Astrocyte of the hippocampus (primary cell): ENCODE measurements at regions not wholly inside any gene's neighbourhood (a gene's known extent, or its start where the extent isn't known, plus 50 kb on each side); places are given as distances from the start of the nearest gene placed in this dataset.

Experiments used
- DNase-seq: peaks from one replicate; pipeline ENCODE4 v3.0.0; 2011; ENCODE audit warnings: low read depth, low spot score

- no peak for DNase-seq
These were observed 761.0 kb downstream of the EFNA5 start for GRCh38 chr5:106909716-106910115.

- no peak for DNase-seq
These were observed 762.8 kb downstream of the EFNA5 start for GRCh38 chr5:106907979-106908378.

DNA sequence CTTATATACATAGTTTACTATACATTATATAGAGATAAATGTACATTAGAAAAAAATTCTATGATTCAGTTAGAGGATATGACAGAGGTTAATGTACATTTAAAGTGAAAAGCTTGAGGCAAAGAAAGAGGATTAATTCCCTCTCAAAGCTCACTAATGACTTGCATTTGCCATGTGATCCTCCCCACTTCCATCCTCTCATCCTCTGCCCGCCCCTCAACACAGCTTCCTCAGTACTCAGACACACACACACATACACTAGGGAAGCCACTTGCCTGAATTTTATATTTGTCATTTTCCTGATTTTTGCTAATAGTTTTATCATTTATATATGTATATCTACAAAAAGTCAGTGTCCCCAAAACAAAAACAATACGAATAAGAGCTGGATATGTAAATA, 764.5 kb downstream of the EFNA5 start:
- DNase-seq = no peak

DNA sequence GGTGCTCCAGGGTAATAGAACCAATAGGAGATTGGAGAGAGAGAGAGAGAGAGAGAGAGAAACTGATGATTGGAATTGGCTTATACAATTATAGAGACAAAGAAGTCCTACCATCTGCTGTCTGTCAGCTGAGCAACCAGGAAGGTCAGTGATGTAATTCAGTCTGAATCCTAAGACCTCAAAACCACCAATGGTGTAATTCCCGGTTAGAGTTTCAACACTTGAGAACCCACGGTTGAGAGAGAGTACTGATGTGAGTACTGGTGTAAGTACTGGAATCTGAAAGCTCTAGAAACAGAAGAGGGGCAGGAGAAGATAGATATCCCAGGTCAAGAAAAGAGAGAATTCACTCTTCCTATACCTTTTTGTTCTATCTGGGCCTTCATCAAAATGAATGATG, 775.8 kb downstream of the EFNA5 start:
- peak; percentile 26 for DNase-seq

GRCh38 chr5:106882035-106882434, 788.7 kb downstream of the EFNA5 start:
- DNase-seq = no peak

GRCh38 chr5:106880656-106881055, 790.1 kb downstream of the EFNA5 start:
- no peak for DNase-seq

DNA sequence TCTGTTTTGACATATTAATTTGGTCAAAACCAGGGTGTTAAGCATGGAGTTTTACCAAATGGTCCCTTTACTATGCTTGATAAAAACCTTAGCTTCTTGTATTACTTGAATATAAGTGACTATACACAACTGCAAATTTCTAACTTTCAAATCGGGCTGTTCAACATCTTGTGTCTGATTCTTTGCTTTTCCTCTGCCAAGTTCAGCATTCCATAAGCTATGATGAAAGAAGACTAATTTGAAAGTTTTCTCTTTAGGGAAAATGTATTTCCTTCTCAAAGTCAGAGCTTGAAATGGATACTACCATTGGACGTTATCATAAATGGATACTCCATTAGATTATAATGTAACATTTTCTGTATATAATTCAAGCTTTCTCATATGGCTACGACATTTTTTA, 792.9 kb downstream of the EFNA5 start:
- no peak for DNase-seq

DNA sequence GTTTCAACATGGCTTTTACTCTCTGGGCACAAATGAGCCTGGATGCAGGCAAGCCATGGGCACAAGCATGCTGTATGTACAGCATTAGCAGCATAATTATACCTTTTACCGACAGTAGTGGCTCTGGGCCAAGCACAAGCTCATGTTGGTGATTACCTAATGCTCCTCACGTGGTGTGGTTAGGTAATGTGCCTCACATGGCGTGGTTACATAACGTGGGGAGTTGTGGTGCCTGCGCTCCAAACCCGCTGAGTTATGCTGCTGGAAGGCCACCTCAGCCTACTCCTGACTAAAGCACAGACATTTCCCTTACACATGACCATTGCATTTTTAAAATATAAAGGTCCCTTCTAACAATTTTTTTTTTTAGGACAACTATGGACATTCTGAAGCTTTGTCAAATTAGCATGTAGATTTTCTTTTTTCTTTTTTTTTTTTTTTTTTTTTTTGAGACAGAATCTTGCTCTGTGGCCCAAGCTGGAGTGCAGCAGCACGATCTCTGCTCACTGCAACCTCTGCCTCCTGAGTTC, 794.0 kb downstream of the EFNA5 start:
- peak; percentile 2 for DNase-seq

DNA sequence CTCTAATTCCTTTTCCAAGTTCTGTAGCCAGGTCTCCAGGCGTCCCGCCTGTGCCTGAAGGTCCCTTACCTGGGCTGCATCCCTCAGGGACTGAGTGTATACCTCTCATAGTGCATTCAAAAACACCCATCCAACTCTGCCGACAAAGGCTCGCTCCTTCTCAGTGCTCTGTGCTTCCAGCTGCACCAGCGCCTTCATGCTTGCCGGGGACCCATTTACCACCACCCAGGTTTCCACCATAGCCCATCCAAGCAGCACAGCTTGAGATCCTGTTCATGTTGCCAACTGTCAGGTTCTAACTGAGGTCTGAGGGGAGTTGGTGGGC, 794.5 kb downstream of the EFNA5 start:
- no peak for DNase-seq

GRCh38 chr5:106875591-106876297, 795.0 kb downstream of the EFNA5 start:
- peak; percentile 3 for DNase-seq

GRCh38 chr5:106874974-106875373, 795.8 kb downstream of the EFNA5 start:
- no peak for DNase-seq

DNA sequence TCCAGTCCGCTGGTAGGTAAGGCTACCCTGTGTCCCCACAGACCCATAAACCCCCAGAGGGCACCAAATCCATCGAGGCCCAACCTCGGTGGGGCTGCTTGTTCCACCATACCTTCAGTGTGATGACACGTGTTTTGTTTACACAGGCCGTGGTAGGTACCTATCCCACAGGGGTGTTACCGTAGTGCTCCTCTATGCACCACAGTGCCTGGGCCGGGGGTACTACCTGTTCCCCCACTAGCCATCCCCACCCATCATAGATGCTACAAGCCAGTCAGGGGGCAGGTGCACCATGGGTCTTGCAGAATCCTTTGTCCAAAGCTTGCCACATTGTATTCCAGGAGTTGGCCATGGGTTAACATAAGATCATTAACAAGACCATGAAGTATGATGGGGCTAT, 796.2 kb downstream of the EFNA5 start:
- no peak for DNase-seq

DNA sequence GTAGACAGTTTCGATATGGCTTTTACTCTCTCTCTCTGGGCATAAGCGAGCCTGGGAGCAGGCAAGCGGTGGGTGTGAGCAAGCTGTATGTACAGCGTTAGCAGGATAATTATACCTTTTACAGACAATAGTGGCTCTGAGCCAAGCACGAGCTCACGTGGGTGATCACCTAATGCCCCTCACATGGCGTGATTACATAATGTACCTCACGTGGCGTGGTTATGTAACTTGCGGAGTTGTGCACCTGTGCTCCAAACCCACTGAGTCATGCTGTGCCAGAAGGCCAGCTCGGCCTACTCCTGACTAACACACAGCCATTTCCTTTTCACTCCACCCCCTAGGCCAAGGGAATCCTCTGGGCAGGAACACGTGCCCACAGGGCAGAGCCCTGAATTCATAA, 797.2 kb downstream of the EFNA5 start:
- no peak for DNase-seq

DNA sequence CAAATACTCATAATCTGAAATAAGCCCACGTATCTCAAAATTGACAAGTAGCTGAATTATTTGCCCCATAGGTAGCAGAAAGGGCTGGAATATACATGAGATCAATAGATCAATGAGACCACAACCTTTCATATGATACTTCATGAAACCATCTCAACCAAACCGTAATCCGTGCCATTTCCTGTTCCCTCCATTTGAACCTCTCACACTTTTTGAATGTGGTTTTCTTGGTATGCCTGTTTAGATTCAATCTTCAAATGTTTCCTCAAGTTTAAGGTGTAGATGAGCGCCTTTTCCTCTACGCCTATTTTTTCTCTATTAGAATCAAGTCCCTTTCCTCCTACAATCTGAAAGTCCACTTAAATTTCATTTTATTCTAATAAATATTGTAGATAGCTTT, 805.5 kb downstream of the EFNA5 start:
- no peak for DNase-seq

GRCh38 chr5:106862450-106863193, 808.1 kb downstream of the EFNA5 start:
- DNase-seq = peak; percentile 38

- DNase-seq = no peak
These were observed 810.2 kb downstream of the EFNA5 start for GRCh38 chr5:106860398-106861044.

- no peak for DNase-seq
These were observed 812.1 kb downstream of the EFNA5 start for GRCh38 chr5:106858616-106859015.

- no peak for DNase-seq
These were observed 815.8 kb downstream of the EFNA5 start for GRCh38 chr5:106854922-106855321.

GRCh38 chr5:106854105-106854687, 816.5 kb downstream of the EFNA5 start:
- DNase-seq = no peak

- DNase-seq = no peak
These were observed 817.5 kb downstream of the EFNA5 start for GRCh38 chr5:106853266-106853665.

DNA sequence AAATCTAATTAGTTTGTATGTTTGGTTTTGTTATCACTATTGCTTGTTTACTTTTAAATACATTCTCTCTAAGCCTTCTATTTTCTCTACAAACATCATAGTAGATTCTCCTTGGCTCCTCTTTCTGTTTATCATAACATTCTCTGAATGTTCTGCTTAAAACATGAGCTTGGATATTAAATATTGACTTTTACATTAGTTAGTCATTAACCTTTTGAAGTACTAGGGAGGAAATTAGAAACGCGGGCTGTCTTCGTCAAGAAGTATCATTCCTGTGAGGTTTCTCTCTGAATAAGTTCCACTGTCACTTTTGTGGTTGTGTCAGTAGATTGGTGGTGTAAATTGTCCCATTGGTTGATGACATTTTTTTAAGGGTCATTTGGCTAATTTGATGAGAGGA, 821.5 kb downstream of the EFNA5 start:
- DNase-seq = no peak

- peak; percentile 2 for DNase-seq
These were observed 826.8 kb downstream of the EFNA5 start for GRCh38 chr5:106843812-106844416.
